ENCODE measurements at regions not wholly inside any gene's neighbourhood (a gene's known extent, or its start where the extent isn't known, plus 50 kb on each side); places are given as distances from the start of the nearest gene placed in this dataset.

DNA sequence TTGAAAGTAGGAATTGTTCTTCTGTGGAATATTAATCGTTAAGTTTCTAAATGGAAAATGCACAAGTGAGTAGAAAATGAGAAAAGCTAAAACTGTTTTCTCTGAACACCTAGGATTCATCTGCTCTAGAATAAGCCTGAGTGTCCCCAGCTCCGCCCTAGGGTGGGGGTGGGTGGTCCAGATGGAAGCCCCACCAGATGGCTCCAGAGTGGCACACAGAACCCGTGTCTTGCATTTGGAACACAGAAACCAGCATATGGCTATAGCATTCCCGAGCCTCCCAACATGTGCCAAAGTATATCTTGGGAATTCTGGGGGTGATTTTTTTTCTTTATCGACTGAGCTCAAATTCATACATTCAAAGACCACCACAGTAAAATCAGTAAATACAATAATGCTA is 517.7 kb upstream of the PSMD7 start:
- TF ChIP-seq, protein P1, sequence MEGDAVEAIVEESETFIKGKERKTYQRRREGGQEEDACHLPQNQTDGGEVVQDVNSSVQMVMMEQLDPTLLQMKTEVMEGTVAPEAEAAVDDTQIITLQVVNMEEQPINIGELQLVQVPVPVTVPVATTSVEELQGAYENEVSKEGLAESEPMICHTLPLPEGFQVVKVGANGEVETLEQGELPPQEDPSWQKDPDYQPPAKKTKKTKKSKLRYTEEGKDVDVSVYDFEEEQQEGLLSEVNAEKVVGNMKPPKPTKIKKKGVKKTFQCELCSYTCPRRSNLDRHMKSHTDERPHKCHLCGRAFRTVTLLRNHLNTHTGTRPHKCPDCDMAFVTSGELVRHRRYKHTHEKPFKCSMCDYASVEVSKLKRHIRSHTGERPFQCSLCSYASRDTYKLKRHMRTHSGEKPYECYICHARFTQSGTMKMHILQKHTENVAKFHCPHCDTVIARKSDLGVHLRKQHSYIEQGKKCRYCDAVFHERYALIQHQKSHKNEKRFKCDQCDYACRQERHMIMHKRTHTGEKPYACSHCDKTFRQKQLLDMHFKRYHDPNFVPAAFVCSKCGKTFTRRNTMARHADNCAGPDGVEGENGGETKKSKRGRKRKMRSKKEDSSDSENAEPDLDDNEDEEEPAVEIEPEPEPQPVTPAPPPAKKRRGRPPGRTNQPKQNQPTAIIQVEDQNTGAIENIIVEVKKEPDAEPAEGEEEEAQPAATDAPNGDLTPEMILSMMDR (IDR thresholded peaks at IDR 0.05), result no peak
- TF ChIP-seq EP300 (IDR thresholded peaks at IDR 0.05) (no peak), POLR2AphosphoS5 (IDR thresholded peaks at IDR 0.05) (no peak), POLR2A (IDR thresholded peaks at IDR 0.05) (no peak)

All from suprapubic skin (tissue), 4 donors.